ENCODE measurements at regions not wholly inside any gene's neighbourhood (a gene's known extent, or its start where the extent isn't known, plus 50 kb on each side); places are given as distances from the start of the nearest gene placed in this dataset.

DNA sequence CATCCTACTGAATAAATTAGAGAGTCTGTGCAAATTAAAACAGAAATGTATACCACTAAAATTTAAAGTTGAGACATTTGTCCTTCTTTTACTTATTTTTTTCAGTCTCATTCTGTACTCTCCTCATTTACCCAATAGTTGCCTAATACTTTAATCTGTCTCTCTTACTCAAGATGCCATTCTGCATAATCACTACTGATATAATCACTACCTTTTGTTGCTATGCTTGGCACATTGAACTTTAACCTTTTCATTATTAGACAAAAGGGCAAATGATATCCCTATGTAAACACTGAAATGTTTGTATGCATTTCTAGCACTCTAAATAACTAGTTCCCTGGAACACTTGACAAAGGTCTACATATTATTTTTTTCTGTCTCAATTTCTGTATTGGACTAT is 1108.3 kb upstream of the FLRT2 start:
- Histone ChIP-seq H3K9me3 (peaks cover 0 to 8% (median 0%) of the 10 kb centered on the region in 4 donors), H3K36me3 (no peaks in the 10 kb centered on the region), H3K27me3 (no peaks in the 10 kb centered on the region), H3K4me3 (no peak overlapping the region), H3K4me1 (no peaks in the 10 kb centered on the region), H3K27ac (no peak overlapping the region)
- TF ChIP-seq CTCF (IDR thresholded peaks at IDR 0.05): no peak
- TF ChIP-seq POLR2AphosphoS5 (IDR thresholded peaks at IDR 0.05): no peak
- TF ChIP-seq POLR2A (IDR thresholded peaks at IDR 0.05): no peak
- TF ChIP-seq EP300 (IDR thresholded peaks at IDR 0.05): no peak
- DNase-seq (no peak), ATAC-seq (ENCODE audit: low FRiP score in 2 of 2) (no peak)

DNA sequence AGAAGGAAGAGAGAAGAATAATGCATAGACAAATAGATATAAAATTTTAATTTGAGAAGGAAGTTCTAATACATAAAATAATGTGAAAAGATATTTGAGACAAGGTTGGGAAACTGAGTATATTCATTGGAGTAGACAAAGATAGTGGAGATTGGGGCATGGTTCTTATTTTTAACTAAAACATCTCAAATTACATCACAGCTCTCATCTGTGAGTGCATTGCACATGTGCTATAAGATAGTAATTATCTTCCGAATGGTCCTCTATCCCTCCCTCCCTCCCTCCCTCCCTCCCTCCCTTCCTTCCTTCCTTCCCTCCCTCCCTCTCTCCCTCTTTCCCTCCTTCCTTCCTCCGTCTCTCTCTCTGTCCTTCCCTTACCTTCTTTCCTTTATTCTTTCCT is 1104.0 kb upstream of the FLRT2 start:
- Histone ChIP-seq H3K9me3 (no peaks in the 10 kb centered on the region), H3K27me3 (no peaks in the 10 kb centered on the region), H3K27ac (no peak overlapping the region), H3K4me1 (no peaks in the 10 kb centered on the region), H3K4me3 (no peak overlapping the region), H3K36me3 (no peaks in the 10 kb centered on the region)
- no peak for DNase-seq
- WGBS, 2 donors: 65 to 76% methylated on average over 2 of the region's 2 CpGs
- ATAC-seq (ENCODE audit: low FRiP score in 2 of 2): no peak
- TF ChIP-seq EP300 (IDR thresholded peaks at IDR 0.05): no peak

GRCh38 chr14:84432676-84433075 is 1097.3 kb upstream of the FLRT2 start:
- no peak for DNase-seq
- H3K27me3 ChIP-seq: no peaks in the 10 kb centered on the region
- H3K4me3 ChIP-seq: no peak overlapping the region
- no peaks in the 10 kb centered on the region for H3K36me3 ChIP-seq
- ATAC-seq (ENCODE audit: low FRiP score in 2 of 2): no peak
- H3K4me1 ChIP-seq: no peaks in the 10 kb centered on the region
- H3K27ac ChIP-seq: no peak overlapping the region
- no peaks in the 10 kb centered on the region for H3K9me3 ChIP-seq
- TF ChIP-seq POLR2A (IDR thresholded peaks at IDR 0.05) (no peak), EP300 (IDR thresholded peaks at IDR 0.05) (no peak), POLR2AphosphoS5 (IDR thresholded peaks at IDR 0.05) (no peak), CTCF (IDR thresholded peaks at IDR 0.05) (no peak)

- no peaks in the 10 kb centered on the region for H3K27me3 ChIP-seq
Observed at GRCh38 chr14:84433961-84434360, 1096.0 kb upstream of the FLRT2 start.

GRCh38 chr14:84435820-84436324 is 1094.1 kb upstream of the FLRT2 start:
- Histone ChIP-seq H3K27me3 (no peaks in the 10 kb centered on the region), H3K27ac (no peak overlapping the region), H3K9me3 (no peaks in the 10 kb centered on the region), H3K4me1 (no peaks in the 10 kb centered on the region), H3K36me3 (no peaks in the 10 kb centered on the region), H3K4me3 (no peak overlapping the region)
- ATAC-seq (ENCODE audit: low FRiP score in 2 of 2) (no peak), DNase-seq (no peak)
- WGBS, 2 donors: 89 to 100% methylated on average over 1 of the region's 1 CpG
- TF ChIP-seq CTCF (IDR thresholded peaks at IDR 0.05): no peak

More at GRCh38 chr14:84433961-84434360, 1096.0 kb upstream of the FLRT2 start:
- WGBS, 2 donors: 81 to 84% methylated on average over 2 of the region's 2 CpGs
- Histone ChIP-seq H3K36me3 (no peaks in the 10 kb centered on the region), H3K27ac (no peak overlapping the region), H3K4me1 (no peaks in the 10 kb centered on the region), H3K4me3 (no peak overlapping the region), H3K9me3 (no peaks in the 10 kb centered on the region)
- DNase-seq (no peak), ATAC-seq (ENCODE audit: low FRiP score in 2 of 2) (no peak)
- TF ChIP-seq EP300 (IDR thresholded peaks at IDR 0.05) (no peak), POLR2AphosphoS5 (IDR thresholded peaks at IDR 0.05) (no peak), CTCF (IDR thresholded peaks at IDR 0.05) (no peak), POLR2A (IDR thresholded peaks at IDR 0.05) (no peak)

All from upper lobe of left lung (tissue), 6 donors.